CD14-positive monocyte (primary cell): ENCODE measurements at regions not wholly inside any gene's neighbourhood (a gene's known extent, or its start where the extent isn't known, plus 50 kb on each side); places are given as distances from the start of the nearest gene placed in this dataset.

Source experiments
- DNase-seq, 3 donors: peaks; one replicate each; pipeline ENCODE4 v3.0.0-alpha.2; 2011 to 2022
- H2AFZ ChIP-seq: 2 replicates; pipeline ENCODE4 v1.6.0; 2012; ENCODE audit warnings: mild to moderate bottlenecking, low read depth, low read length, inconsistent platforms; ENCODE audit not compliant: insufficient read depth, poor library complexity, severe bottlenecking
- H3K27ac ChIP-seq, 2 donors: 1 replicate in 1 of 2; 2 replicates in 1 of 2; pipeline ENCODE4 v1.5.1; 2012 to 2013; ENCODE audit warnings: low read length in 2 of 2, control low read depth in 1 of 2, inconsistent platforms in 1 of 2, low read depth in 1 of 2, mild to moderate bottlenecking in 1 of 2
- H3K27me3 ChIP-seq, 2 donors: one replicate each; pipeline versions ENCODE4 v1.6.0 to v1.6.1; 2011 to 2013; ENCODE audit warnings: low read length in 2 of 2; ENCODE audit not compliant: control insufficient read depth in 2 of 2, insufficient read depth in 2 of 2
- H3K36me3 ChIP-seq, 2 donors: replicated peaks in 1 of 2; 1 replicate in 1 of 2; 2 replicates in 1 of 2; pipeline versions ENCODE4 v1.5.1 to v1.6.1; 2012 to 2013; ENCODE audit warnings: low read length in 2 of 2, control low read depth in 1 of 2, inconsistent platforms in 1 of 2, mild to moderate bottlenecking in 1 of 2; ENCODE audit not compliant: insufficient read depth in 2 of 2, control insufficient read depth in 1 of 2
- H3K4me1 ChIP-seq, 2 donors: 1 replicate in 1 of 2; 2 replicates in 1 of 2; pipeline versions ENCODE4 v1.5.1 to v1.6.1; 2012 to 2013; ENCODE audit warnings: low read length in 2 of 2, control low read depth in 1 of 2, inconsistent platforms in 1 of 2, mild to moderate bottlenecking in 1 of 2, moderate library complexity in 1 of 2; ENCODE audit not compliant: insufficient read depth in 2 of 2, control insufficient read depth in 1 of 2
- H3K4me2 ChIP-seq: replicated peaks from 2 replicates; pipeline ENCODE3; 2012; ENCODE audit warnings: low read length, moderate library complexity, mild to moderate bottlenecking; ENCODE audit not compliant: poor library complexity, severe bottlenecking; ENCODE audit errors: extremely low read depth
- H3K4me3 ChIP-seq, 3 experiments: fragments of 200-600 bp in 1 of 3; sonication (generic) in 1 of 3; replicated peaks in 1 of 3; 1 replicate in 2 of 3; 2 replicates in 1 of 3; pipeline ENCODE4 v1.5.1; 2011 to 2013; ENCODE audit warnings: low read length in 3 of 3, mild to moderate bottlenecking in 3 of 3, control low read depth in 2 of 3, low read depth in 2 of 3, inconsistent platforms in 1 of 3, moderate library complexity in 1 of 3
- H3K79me2 ChIP-seq: 2 replicates; pipeline ENCODE4 v1.6.0; 2012; ENCODE audit warnings: mild to moderate bottlenecking, control low read depth, inconsistent platforms, low read length, moderate library complexity; ENCODE audit not compliant: insufficient read depth
- H3K9ac ChIP-seq: 2 replicates; pipeline ENCODE4 v1.6.0; 2017; ENCODE audit warnings: low read length, mild to moderate bottlenecking; ENCODE audit not compliant: insufficient read depth, poor library complexity, severe bottlenecking
- H3K9me3 ChIP-seq, 2 donors: replicated peaks in 1 of 2; 1 replicate in 1 of 2; 2 replicates in 1 of 2; pipeline versions ENCODE4 v1.5.1 to v1.6.1; 2012 to 2013; ENCODE audit warnings: low read length in 2 of 2, control low read depth in 1 of 2; ENCODE audit not compliant: control insufficient read depth in 1 of 2, insufficient read depth in 1 of 2
- H4K20me1 ChIP-seq: 2 replicates; pipeline ENCODE4 v1.6.0; 2012; ENCODE audit warnings: mild to moderate bottlenecking, low read length, control low read depth, moderate library complexity; ENCODE audit not compliant: insufficient read depth
- H3K27ac Mint-ChIP-seq, 7 donors: one replicate each; pipeline ENCODE4 v1.8.0; 2020; ENCODE audit warnings: mild to moderate bottlenecking in 7 of 7, mixed read lengths in 7 of 7, moderate library complexity in 6 of 7, inconsistent platforms in 2 of 7
- H3K27me3 Mint-ChIP-seq, 3 donors: one replicate each; pipeline ENCODE4 v1.8.0; 2021 to 2022; ENCODE audit warnings: low read depth in 3 of 3, mild to moderate bottlenecking in 3 of 3, mixed read lengths in 3 of 3, moderate library complexity in 3 of 3, inconsistent platforms in 1 of 3
- H3K36me3 Mint-ChIP-seq, 2 donors: one replicate each; pipeline ENCODE4 v1.8.0; 2020; ENCODE audit warnings: mixed read lengths in 2 of 2, inconsistent platforms in 1 of 2, mild to moderate bottlenecking in 1 of 2
- H3K4me1 Mint-ChIP-seq: one replicate; pipeline ENCODE4 v1.8.0; 2020; ENCODE audit warnings: mild to moderate bottlenecking, mixed read lengths
- H3K4me3 Mint-ChIP-seq, 2 donors: one replicate each; pipeline ENCODE4 v1.8.0; 2020; ENCODE audit warnings: mild to moderate bottlenecking in 2 of 2, mixed read lengths in 2 of 2, moderate library complexity in 1 of 2
- H3K9me3 Mint-ChIP-seq, 7 donors: one replicate each; pipeline ENCODE4 v1.8.0; 2020 to 2022; ENCODE audit warnings: mixed read lengths in 7 of 7, mild to moderate bottlenecking in 6 of 7, moderate library complexity in 6 of 7, inconsistent platforms in 2 of 7
- CTCF ChIP-seq: fragments of 200-600 bp; IDR thresholded peaks from one replicate; pipeline ENCODE4 v1.8.0; 2022; ENCODE audit warnings: antibody characterized with exemption, mild to moderate bottlenecking
- WGBS: methylation state at CpG from one replicate; pipeline ENCODE4 v1.1.5; 2013; ENCODE audit warnings: missing lambda C conversion rate; ENCODE audit not compliant: insufficient coverage; 5-methylcytosine and 5-hydroxymethylcytosine counted together
- intact Hi-C, 2 donors: fragments of 100-400 bp; cut with micrococcal nuclease; formaldehyde crosslinking; loops; one replicate each; pipeline versions ENCODE4 v1.15.0 to v1.15.1; 2023

- Mint-ChIP-seq H3K36me3 (no peaks in the 10 kb centered on the region), H3K4me1 (no peaks in the 10 kb centered on the region), H3K27me3 (peaks cover 2 to 13% (median 8%) of the 10 kb centered on the region in 3 donors), H3K27ac (no peak overlapping the region), H3K9me3 (peaks cover 0 to 5% (median 0%) of the 10 kb centered on the region in 7 donors), H3K4me3 (no peak overlapping the region)
- H4K20me1 ChIP-seq: no peaks in the 10 kb centered on the region
- no peaks in the 10 kb centered on the region for H3K79me2 ChIP-seq
- H3K4me2 ChIP-seq: no peak overlapping the region
- no peak overlapping the region for H3K9ac ChIP-seq
- no peak for TF ChIP-seq CTCF
- H3K4me3 ChIP-seq: no peak overlapping the region
- WGBS: 66% methylated on average over 18 of the region's 23 CpGs
- intact Hi-C loops: no loop called here
- no peak overlapping the region for H2AFZ ChIP-seq
- H3K36me3 ChIP-seq: no peaks in the 10 kb centered on the region
- no peak for DNase-seq
- H3K27ac ChIP-seq: no peak overlapping the region
- no peaks in the 10 kb centered on the region for H3K27me3 ChIP-seq
- H3K9me3 ChIP-seq: peaks cover 0 to 9% of the 10 kb centered on the region in 2 donors
- H3K4me1 ChIP-seq: no peaks in the 10 kb centered on the region
These were observed 1002.7 kb downstream of the BRD1 start for GRCh38 chr22:48824712-48825651.

- no peak overlapping the region for H3K27ac Mint-ChIP-seq
- H3K4me1 Mint-ChIP-seq: no peaks in the 10 kb centered on the region
- H3K36me3 Mint-ChIP-seq: no peaks in the 10 kb centered on the region
- no peaks in the 10 kb centered on the region for H3K27me3 ChIP-seq
- no peak overlapping the region for H2AFZ ChIP-seq
- no peak for DNase-seq
- H3K4me2 ChIP-seq: no peak overlapping the region
- H3K27me3 Mint-ChIP-seq: peaks cover 2 to 13% (median 7%) of the 10 kb centered on the region in 3 donors
- H3K9ac ChIP-seq: no peak overlapping the region
- no peaks in the 10 kb centered on the region for H3K79me2 ChIP-seq
- no peaks in the 10 kb centered on the region for H3K36me3 ChIP-seq
- intact Hi-C loops: no loop called here
- H4K20me1 ChIP-seq: no peaks in the 10 kb centered on the region
- no peak overlapping the region for H3K4me3 ChIP-seq
- peaks cover 0 to 3% (median 0%) of the 10 kb centered on the region in 7 donors for H3K9me3 Mint-ChIP-seq
- 93% methylated on average over 12 of the region's 12 CpGs for WGBS
- no peaks in the 10 kb centered on the region for H3K4me1 ChIP-seq
- H3K27ac ChIP-seq: no peak overlapping the region
- TF ChIP-seq CTCF: no peak
- H3K9me3 ChIP-seq: peaks cover 0 to 6% of the 10 kb centered on the region in 2 donors
- H3K4me3 Mint-ChIP-seq: no peak overlapping the region
These were observed 1003.7 kb downstream of the BRD1 start for GRCh38 chr22:48823941-48824340.
